GM18858 (cell line): ENCODE measurements at regions not wholly inside any gene's neighbourhood (a gene's known extent, or its start where the extent isn't known, plus 50 kb on each side); places are given as distances from the start of the nearest gene placed in this dataset.
A peak's percentile ranks its signal among the peaks of the same experiment; 100 is the strongest.
"Not testable (repeated sequence)": the region's sequence is repeated elsewhere in the genome, so short reads cannot be mapped to it uniquely, and the experiment has no call there.

ENCODE experiments used
- ATAC-seq: cut with Tn5 transposase; IDR thresholded peaks from one replicate; pipeline ENCODE4 v1.9.1; 2021; ENCODE audit not compliant: unreplicated experiment

DNA sequence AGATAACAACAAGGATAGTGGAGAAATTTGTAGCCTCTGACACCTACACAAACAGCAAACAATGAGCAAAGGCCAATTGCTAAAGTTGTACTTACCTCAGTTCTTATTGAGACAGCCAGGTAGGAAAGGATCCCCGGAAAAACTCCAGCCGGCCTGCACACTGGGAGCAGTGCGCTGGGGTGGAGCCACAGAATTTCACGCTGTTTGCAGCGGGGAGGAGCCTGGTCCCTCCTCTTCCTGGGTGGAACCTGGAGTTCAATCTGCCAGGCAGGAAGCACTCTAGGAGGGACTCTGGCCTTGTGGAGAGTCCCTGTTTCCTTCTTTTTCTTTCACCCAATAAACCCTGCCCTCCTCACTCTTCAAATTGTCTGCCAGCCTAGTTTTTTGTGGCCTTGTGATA is 382.6 kb upstream of the TGIF2LX start:
- not testable (repeated sequence) for ATAC-seq

DNA sequence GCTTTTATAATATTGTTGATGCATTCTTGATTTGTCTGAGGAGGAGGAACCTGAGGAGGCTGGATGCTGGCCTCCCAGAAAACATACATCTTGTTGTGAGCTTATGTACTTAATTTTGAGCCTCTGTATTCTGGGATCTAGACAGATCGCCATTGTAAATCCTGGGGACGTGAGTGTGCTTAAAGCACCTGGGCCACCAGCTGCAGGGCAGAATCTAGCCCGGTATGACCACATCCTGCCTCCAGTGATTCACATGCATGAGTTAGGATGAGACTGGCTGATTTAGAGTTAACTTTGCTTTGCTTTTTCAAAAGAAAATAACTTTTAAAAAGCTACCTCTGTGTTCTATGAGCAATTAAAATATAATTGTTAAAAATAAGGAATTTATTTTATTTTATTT is 364.6 kb upstream of the TGIF2LX start:
- not testable (repeated sequence) for ATAC-seq

DNA sequence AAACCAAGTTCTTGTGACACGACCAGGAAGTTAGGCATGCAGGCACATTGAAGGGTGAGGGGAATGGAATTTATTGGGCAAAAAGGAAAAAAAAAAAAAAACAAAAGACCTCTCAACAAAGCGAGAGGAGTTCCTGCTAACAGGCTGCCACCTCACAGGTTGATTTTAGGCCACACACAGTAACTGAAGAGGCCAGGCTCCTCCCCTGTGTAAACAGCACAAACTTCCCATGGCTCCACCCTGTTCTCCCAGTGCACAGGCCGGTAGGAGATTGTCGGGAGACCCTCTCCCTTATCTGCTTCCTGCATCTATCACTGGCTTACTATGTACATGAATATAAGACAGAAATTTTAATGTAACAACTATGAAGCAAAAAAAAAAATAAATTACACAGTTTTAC is 359.6 kb upstream of the TGIF2LX start:
- not testable (repeated sequence) for ATAC-seq

DNA sequence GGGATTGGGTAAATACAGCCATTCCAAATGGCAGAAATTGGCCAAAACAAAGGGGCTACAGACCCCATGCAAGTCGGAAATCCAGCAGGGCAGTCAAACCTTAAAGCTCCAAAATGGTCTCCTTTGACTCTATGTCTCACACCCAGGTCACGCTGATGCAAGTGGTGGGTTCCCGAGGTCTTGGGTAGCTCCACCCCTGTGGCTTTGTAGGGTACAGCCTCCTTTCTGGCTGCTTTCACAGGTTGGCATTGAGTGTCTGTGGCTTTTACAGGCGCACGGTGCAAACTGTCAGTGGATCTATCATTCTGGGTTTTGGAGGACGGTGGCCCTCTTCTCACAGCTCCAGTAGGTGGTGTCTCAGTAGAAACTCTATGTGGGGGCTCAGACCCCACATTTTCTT is 358.6 kb upstream of the TGIF2LX start:
- not testable (repeated sequence) for ATAC-seq

DNA sequence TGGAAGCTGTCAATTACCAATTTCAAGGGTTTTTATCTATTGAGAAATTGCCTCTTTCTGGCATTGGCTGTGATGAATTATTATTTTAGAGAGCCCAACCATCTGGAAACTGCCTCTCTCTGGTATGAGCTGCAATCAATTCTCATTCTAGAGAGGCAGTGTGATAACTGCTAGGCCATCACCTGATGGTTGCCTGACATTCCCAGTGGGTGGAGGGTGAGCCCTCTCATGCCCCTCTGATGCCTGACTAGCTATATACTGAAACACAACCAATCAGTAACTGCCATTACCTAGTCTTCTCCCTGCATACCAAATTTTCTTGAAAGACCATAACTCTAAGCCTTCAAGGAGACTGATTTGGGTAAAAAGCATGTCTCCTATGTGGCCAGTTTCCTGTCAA is 353.9 kb upstream of the TGIF2LX start:
- ATAC-seq: not testable (repeated sequence)

DNA sequence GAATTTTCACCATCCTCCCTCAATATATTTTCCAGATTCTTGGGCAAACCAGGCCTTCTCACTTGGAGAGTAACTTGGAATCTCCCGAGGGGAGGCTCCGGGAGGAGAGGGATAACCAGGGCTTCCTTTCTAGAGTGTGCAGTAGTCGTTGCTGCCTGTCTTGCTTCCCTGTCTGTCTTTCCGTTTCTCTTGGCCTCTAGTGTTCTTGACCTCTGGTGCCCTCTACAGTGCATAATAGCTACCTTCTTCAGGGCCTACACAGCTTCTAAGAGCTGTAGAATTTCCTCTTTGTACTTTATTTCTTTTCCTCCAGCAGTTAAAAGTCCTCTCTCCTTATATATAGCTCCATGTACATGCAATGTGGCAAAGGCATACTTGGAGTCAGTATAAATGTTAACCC is 339.8 kb upstream of the TGIF2LX start:
- not testable (repeated sequence) for ATAC-seq

DNA sequence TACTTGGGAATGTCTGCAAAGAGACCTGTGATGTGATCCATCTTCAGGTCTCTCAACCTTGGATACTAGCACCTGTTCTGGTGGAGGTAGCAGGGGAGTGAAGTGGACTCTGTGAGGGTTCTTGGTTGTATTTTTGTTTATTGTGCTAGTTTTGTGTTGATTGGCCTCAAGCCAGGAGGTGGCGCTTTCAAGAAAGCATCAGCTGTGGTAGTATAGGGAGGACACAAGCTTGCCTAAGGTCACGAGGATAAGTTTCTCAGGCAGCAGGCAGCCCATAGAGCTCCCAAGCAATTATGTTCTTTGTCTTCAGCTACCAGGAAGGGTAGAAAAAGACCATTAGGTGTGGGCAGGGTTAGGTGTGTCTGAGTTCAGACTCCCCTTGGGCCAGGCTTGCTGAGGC is 289.9 kb upstream of the TGIF2LX start:
- ATAC-seq: not testable (repeated sequence)

DNA sequence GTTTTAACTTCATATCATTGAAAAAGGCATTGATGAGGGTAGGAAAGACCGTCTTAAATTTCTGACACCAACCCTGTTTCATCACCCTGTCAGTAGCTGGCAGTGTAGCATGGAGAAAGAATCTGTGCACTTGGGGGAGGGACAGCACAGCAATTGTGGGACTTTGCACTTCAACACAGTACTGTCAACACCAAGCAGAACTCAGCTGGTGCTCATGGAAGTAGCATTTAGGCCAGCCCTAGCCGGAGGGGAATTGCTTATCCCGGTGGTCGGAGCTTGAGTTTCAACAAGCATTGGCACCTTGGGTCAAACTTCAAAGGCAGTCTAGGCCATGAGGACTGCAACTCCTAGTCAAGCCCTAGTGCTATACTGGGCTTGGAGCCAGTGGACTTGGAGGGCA is 285.8 kb upstream of the TGIF2LX start:
- ATAC-seq: not testable (repeated sequence)

DNA sequence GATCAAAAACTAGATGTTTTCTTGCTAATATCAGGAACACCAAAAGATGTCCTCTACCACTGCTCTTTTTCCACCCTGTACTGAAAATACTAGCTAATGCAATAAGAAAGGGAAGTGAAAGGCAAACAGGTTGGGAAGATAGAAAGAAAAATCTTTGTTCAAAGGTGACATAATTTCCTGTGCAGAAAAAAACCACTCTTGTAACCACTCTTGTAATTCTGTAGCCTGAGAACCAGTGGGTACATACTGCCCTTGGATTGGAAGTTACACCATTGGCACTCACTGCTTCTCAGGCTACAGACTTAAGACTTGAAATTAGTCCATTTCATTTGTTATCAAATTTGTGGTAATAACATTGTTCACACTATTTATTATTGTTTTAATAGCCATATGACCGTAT is 263.0 kb upstream of the TGIF2LX start:
- not testable (repeated sequence) for ATAC-seq

DNA sequence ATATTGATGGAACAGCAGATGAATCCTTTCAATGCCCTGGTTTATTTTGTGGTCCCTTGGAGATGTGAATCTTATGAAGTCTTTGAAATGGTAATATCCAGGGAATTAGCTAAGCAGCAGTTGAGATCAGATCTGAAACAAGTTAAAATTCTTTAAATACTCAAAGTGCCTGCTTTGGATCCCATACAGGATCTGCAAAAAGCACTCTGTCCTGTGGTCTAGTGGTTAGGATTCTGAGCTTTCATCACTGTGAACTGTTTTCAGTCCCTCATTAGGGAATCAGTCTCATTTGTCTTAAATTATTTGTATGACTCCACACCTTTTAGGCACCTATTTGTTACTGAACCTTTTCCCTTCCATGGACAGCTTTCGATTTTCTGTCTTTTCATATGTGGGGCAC is 215.2 kb upstream of the TGIF2LX start:
- ATAC-seq: not testable (repeated sequence)

DNA sequence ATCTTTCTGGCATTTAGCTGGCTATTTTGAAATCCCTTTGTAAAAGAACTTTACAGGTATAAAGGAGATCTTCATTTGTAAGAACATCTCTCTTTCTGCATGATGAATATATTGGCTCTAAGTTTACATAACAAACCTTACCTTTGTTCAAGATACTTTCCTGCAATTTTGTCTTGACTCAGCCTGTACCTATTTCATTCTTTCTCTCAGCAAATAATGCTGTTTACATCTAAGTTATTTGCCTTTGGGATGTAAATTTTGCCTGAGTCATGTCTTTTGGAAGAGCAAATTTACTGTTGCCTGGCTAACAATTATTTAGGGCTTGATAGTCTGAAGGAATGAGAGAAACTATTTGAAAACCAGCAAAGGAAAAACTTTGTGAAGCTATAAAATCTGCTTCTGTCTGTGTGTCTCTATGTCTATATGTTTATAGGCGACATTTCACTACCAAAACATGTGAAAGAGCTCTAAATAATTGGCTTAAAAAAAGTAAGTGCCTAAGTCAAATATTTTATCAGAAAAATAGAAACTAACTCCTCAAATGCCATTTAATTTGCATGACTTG is 214.3 kb upstream of the TGIF2LX start:
- ATAC-seq: not testable (repeated sequence)

DNA sequence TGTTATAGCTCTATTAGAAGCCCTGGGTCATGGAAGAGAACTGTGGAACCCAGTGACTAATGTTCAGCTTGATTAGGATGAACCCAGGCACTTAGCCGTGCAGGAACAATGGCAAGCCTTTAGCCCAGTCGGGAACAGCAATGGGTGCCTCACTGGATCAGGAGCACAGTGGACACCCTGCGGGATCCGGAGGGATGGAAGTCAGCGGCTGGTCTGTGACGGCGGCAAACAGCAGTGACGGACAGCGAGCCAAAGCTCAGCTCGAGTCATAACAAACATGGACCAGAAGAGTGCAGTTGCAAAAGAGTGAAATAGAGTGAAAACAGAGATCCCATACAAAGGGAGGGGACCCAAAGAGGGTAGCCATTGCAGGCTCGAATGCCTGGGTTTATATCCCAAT is 187.3 kb upstream of the TGIF2LX start:
- not testable (repeated sequence) for ATAC-seq

DNA sequence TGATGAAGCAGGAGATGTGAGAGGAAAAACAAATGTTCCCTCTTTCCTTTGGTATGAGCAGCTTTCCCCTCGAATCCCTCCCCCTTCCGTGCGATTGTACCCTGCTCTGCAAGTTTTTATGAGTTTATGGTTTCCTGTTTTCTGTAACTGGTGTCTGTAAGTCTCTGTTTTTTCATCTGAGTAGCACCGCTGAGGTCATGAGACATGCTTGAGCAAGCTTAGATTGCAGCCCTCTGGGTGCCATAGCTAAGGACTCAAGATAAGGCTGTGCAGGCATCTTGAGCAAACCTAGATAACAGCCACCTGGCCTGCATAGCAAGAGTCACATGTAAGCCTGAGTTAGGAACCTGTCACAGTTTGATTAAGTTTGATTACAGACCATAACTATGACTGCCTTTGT is 165.2 kb upstream of the TGIF2LX start:
- not testable (repeated sequence) for ATAC-seq

DNA sequence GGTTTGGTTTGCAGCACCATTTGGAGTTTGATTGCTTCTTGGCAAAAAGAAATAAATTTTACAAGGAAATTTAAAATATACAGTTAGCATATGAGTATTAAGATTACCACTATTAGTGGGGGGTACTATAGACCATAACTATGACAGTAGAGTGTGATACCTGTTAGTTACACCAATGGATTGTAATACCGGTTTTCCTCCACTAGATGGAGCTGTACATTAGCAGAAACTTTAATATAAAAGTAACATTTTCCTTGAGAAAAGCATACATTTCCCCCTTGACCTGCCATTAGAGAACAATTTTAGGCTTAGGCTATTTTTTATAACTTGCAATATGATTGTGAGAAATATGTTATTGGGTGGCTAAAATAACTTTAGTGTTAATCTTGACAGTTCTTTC is 163.9 kb upstream of the TGIF2LX start:
- peak; percentile 60 for ATAC-seq

DNA sequence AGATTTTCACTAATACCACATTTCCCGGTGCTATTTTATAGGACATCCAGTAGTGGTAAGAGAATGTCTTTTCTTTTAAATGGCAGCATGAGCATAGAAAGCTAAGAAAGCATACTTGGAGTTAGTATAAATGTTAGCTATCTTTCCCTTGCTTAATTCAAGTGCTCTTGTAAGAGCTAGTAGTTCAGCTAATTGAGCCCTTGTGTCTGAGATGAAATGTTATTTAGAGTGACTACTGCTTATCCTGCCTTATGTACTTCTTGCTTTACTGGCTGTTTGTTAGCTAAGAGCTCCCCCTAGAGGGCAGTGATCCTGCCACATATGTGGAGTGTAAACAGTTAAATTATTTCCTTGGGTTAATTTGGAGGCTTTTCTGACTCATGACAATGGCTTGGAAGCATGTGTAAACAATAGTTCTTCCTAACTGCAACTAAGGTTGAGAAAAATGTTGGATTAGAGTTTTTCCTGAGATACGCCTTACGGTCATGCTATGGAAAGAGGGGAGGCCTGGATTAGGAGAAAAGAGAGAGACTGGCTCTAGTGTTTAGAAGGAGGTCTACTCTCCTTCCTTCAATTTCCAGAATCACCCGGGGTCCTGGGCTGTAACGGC is 162.5 kb upstream of the TGIF2LX start:
- ATAC-seq: not testable (repeated sequence)

DNA sequence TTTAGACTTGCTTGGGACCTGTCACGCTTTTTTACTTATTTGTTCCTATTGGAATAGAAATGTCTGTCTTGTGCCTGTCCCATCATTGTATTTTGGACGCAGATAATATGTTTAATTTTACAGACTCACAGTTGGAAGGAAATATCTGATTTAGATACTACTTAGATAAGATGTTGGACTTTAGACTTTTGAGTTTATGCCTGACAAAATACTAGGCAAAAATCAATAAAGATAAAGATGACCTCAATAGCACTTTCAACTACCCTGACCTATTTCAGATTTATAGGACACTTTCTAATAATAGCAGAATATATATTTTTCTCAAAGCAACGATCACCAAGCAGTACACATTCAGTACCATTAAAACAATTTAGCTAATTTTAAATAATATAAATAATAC is 150.1 kb upstream of the TGIF2LX start:
- not testable (repeated sequence) for ATAC-seq

DNA sequence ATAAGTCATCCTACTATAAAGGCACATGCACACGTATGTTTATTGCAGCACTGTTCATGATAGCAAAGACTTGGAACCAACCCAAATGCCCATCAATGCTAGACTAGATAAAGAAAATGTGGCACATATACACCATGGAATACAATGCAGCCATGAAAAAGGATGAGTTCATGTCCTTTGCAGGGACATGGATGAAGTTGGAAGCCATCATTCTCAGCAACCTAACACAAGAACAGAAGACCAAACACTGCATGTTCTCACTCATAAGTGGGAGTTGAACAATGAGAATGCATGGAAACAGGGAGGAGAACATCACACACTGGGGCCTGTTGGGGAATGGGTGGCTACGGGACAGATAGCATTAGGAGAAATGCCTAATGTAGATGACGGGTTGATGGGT is 110.3 kb upstream of the TGIF2LX start:
- not testable (repeated sequence) for ATAC-seq

DNA sequence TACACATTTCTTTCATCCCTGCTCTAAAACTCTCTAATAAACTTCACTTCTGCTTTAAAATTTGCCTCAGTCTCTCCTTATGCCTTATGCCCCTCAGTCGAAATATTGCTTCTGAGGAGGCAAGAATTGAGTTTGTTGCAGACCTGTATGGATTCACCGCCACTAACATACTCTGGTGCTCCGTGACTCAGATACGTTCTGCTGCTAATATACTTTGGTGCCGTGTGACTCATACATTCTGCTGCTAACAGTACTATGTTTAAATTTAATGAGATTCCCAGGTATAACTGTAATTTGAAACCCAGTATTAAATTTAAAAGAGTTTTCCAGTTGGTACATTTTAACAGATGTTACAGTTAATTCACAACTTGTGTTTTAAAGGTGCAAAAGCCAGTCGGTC is 82.0 kb upstream of the TGIF2LX start:
- not testable (repeated sequence) for ATAC-seq

DNA sequence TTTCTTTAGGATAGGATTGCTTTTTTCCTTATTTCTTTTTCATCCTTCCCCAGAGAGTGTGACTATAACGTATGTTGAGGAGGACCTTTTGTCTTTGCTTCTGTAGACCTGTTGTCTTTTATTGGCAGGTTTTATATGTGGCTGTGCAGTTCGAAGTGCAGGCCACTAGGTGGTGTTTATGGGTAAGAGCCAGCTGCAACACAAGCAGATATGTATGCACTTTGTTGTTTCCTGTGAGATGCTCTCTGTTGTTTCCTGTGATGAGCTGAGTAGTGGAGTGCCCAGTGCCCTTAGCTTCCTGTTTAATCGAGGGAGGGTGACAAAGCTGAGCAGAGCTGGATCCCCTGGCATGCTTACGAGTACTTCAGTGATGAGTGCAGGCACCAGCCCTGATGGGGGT is 50.0 kb upstream of the TGIF2LX start:
- peak; percentile 94 for ATAC-seq
